Bone marrow (tissue), 2 donors: ENCODE measurements at regions not wholly inside any gene's neighbourhood (a gene's known extent, or its start where the extent isn't known, plus 50 kb on each side); places are given as distances from the start of the nearest gene placed in this dataset.
"Not testable (repeated sequence)": the region's sequence is repeated elsewhere in the genome, so short reads cannot be mapped to it uniquely, and the experiment has no call there.

Experiments used
- DNase-seq, 2 donors: peaks; one replicate each; lab custom pipeline; 2025; lab: John Stamatoyannopoulos, UW

GRCh38 chr9:87334366-87334765 lies 163.3 kb upstream of the DAPK1 start:
- DNase-seq, result no peak

DNA sequence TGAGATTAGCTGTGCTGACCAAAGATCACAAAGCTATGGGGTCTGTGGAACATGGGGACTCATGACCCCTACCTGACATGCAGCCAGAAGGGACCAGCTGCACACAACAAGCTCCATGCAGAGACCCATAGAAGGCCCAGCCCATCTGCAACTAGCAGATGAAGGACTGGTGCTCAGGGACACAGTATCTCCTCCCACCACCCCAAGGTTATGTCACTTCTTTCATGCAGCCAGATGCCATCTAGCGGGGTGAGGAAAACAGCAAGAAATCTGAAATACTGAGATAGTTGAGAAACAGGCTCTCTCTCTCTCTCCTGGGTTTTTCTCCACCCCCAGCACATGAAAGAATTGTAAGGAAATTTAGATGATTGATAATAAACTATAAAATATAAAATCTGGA lies 161.3 kb upstream of the DAPK1 start:
- DNase-seq, result peak in 1 of 2 donors; percentile 7

DNA sequence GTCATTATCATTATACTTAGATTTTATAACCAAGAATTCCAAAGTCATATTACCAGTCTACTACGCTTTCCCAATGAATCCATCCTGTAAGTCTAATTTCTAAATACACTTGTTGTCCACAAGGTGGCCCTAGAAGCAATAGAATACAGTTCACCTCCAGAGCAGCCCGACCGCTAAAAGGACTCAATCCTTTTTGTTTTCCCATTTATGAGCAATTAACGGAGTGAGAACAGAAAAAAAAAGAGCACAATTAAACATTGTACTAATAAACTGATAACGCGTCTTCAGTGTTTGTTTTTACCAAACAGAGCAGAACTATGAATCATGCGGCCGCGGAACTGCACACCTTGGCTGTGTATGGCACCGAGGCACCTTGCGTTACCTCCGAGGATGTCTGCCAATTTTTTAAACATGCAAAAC lies 160.7 kb upstream of the DAPK1 start:
- peak in 1 of 2 donors; percentile 68 for DNase-seq

DNA sequence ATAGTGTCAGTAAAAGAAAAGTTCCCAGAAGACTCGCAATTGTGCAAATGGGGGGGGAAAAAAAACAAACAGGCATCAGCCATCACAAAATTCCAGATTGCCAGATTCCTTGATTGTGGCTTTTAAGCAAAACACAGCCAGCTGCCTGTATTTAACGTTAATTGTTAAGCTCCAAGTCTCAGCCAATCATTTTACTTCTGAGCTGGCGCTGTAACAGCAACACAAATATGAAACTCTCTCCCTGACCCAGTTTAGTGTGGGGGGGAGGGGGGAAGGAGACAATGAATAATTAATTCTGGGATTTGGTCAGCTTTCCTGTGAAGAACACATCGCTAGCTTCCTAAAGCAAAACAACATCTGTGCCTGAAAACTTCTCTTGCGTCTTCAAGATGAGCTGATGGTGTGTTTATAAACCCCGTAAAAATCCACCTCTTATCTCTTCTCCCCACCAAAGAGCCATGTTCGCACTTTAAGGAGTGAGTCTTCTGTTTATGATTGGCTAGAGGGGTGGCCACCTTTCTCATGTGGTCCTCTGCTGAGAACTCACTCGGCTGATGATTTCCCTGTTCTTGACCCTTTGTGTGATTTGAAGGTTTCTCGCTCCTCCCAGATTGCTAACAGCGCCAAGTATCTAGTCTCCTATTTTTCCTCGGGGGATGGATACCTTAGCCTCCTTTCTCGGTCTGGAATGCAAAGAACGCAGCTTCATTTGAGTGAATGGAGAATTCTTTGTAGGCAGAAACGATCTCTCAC lies 160.2 kb upstream of the DAPK1 start:
- no peak for DNase-seq

- no peak for DNase-seq
Observed at GRCh38 chr9:87338088-87338989, 159.3 kb upstream of the DAPK1 start.

GRCh38 chr9:87340391-87340790 lies 157.3 kb upstream of the DAPK1 start:
- no peak for DNase-seq

DNA sequence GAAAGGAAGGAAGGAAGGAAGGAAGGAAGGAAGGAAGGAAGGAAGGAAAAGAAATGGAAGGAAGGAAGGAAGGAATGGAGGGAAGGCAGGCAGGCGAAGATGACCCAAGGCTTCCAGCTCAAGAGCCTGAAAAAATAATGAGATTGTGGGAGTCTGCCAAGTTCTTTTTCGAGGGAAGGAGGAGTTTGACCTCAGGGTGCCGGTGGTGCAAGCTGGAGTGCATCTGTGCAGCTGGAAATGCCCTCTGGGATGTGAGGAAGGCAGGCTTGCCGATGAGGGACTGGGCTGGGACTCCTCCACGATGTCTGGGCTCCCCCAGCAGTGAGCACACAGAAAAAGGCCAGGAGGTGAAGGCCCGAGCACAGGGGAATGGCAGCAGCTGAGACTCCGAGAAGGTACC lies 154.9 kb upstream of the DAPK1 start:
- no peak for DNase-seq

GRCh38 chr9:87343816-87344430 lies 153.7 kb upstream of the DAPK1 start:
- DNase-seq, result no peak

GRCh38 chr9:87346061-87346665 lies 151.5 kb upstream of the DAPK1 start:
- DNase-seq, result no peak

GRCh38 chr9:87350915-87351314 lies 146.8 kb upstream of the DAPK1 start:
- DNase-seq, result no peak

DNA sequence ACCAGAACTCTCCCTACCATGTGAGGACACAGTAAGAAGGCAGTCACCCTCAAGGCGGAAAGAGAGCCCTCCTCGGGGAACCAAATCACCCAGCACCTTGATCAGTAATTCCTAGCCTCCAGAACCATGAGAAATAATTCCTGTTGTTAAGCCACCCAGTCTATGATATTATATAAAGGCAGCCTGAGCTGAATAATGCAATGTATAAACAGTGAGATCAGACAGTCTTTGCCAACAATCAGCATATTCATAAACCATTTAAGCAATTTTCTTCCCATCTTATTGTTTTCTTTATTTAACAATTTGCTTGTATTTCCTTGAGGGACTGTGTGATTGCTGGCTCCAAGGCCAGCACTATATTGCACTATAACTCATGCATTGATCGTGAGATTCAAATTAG lies 144.4 kb upstream of the DAPK1 start:
- DNase-seq, result no peak

DNA sequence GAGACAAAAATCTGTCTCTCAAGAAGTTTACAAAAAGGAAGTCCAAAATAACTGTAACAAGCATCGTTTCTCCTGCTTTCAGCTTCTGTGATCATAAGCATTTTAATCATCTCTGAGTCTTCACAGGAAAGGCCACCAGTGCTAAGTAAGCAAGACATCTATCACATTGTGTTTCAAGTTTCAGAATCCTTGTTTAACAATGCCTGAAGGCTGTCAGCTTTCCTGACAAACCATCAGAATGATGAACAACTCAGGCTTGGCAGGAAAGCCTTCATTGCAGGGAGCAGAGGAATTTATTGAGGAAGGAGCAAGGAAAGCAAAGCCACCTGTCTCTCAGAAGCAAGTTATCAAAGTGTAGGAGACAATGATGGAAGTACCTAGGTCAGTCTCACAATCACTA lies 143.5 kb upstream of the DAPK1 start:
- no peak for DNase-seq

DNA sequence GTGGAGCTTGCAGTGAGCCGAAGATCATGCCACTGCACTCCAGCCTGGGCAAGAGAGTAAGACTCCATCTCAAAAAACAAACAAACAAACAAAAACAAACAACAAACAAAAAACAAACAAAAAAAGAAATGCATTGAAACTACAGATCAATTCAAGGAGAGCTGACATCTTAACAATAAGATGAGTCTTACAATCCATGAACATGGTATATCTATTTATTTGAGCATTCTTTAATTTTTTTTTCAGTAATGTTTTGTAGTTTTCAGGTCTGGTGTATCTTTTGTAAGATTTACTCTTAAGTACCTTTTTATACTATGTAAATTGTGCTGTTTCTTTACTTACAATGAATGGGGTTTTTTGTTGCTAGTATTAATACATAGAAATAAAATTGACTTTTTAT lies 140.1 kb upstream of the DAPK1 start:
- DNase-seq, result no peak

DNA sequence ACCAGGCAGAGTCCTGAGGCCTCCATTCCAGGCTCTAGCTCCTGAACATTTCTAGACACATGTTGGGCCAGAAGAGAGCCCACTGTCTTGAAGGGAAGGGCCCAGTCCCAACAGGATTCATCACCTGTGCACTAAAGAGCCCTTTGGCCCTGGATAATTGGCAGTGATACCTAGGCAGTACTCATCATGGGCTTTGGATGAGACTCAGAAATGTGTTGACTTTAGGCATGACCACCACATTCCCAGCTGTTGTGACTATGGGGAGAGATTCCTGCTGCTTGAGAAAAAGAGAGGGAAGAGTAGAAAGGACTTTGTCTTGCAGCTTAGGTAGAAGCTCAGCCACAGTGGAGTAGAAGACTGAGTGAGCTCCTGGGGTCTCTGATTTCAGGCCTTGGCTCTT lies 138.4 kb upstream of the DAPK1 start:
- DNase-seq, result no peak

- DNase-seq, result no peak
Observed at GRCh38 chr9:87359958-87360601, 137.6 kb upstream of the DAPK1 start.

DNA sequence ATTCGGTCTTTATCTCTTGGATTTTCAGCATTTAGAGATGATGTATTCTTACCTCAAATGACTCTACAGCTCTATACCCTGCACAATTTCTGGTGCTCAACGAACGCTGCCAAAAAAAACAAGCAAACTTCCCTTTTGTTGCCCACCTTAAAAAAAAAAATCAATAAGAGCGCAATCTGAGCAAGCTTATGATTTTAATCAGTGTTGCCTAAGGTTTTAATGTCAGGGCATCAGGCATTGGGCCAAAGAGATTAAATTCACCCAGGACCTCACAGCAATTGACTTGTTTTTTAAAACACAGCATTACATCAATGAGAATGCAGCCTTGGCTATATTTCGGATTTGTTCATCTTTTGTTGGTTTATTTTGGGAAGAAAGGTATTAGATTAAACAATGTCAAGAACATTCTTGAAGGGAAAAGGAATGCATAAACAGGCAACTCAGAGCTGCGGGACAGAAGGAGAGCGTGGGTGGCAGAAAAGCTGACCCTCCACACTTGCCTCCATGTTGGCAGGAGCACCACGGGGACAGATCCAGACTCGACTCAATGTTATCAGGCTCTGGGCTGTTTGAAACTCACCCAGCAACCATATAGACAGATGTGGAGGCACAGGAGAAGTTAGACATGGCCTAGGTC lies 127.5 kb upstream of the DAPK1 start:
- no peak for DNase-seq

DNA sequence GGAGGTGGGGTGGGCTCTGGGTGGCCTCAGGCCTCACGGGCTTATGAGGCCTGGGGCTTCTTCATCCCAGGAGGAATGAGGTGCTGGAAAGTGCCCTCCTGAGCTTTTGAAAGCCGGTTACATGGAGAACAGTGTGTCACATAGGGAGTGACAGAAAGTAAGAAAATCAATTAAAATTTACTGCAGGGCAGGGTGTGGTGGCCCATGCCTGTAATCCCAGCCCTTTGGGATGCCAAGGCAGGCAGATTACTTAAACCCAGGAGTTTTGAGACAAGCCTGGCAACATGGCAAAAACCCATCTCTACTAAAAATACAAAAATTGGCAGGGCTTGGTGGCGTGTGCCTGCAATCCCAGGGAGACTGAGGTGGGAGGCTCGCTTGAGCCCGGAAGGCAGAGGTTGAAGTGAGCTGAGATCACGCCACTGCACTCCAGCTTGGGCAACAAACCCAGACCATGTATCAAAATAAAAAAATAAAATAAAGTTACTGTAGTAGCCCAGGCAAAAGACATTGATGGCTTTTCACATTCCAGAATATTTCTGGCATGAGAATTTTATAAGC lies 125.8 kb upstream of the DAPK1 start:
- no peak for DNase-seq

- DNase-seq, result no peak
Observed at GRCh38 chr9:87372356-87372851, 125.3 kb upstream of the DAPK1 start.

DNA sequence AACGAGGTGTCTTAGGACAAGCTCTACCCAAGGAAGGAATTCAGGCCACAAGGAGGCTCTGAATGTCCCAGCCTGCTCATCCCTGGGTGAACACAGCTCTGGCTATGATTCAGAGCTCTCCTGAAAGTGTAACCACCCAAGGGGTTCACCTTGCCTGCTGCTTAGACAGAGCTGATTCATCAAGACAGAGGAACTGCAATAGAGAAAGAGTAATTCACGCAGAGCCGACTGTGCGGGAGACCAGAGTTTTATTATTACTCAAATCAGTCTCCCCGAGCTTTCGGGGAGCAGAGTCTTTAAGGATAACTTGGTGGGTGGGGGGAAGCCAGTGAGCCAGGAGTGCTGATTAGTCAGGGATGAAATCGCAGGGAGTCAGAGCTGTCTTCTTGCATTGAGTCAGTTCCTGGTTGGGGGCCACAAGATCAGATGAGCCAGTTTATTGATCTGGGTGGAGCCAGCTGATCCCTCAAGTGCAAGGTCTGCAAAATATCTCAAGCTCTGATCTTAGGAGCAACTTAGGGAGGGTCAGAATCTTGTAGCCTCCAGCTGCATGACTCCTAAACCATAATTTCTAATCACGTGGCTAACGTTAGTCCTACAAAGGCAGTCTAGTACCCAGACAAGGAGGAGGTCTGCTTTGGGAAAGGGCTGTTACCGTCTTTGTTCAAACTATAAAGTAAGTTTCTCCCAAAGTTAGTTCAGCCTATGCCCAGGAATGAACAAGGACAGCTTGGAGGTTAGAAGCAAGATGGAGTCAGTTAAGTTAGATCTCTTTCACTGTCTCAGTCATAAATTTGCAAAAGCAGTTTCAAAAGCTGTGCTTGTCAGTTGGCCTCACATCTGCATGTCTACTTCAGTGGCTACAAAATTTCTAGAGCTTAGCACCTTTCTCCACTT lies 123.4 kb upstream of the DAPK1 start:
- not testable (repeated sequence) for DNase-seq
